A673 (cell line): ENCODE measurements at regions not wholly inside any gene's neighbourhood (a gene's known extent, or its start where the extent isn't known, plus 50 kb on each side); places are given as distances from the start of the nearest gene placed in this dataset.

Experiments
- BruUV-seq: library from RNA; stranded (reverse); fragments of 400-500 nt; replicated peaks from 2 replicates; lab custom pipeline; 2021; lab: Mats Ljungman, UMichigan
- CTCF ChIA-PET: fragments of 300-600 bp; sonication (Branson Sonifier 250); formaldehyde crosslinking; loops from one replicate; lab custom pipeline; 2022; ENCODE audit warnings: antibody characterized with exemption; lab: Charles Lee
- POLR2A ChIA-PET: fragments of 300-600 bp; sonication (Branson Sonifier 250); formaldehyde crosslinking; loops from one replicate; lab custom pipeline; 2022; ENCODE audit warnings: antibody characterized with exemption; ENCODE audit not compliant: low non-redundant PET; lab: Charles Lee
- DNase-seq: peaks from one replicate; pipeline ENCODE4 v3.0.0-alpha.2; 2015; ENCODE audit warnings: low spot score
- H3K27ac ChIP-seq: fragments of 200-600 bp; sonication (generic); 2 replicates; pipeline ENCODE4 v1.5.1; 2016; ENCODE audit warnings: mixed run types, low read depth, mild to moderate bottlenecking, mixed read lengths, antibody characterized with exemption, low read length; ENCODE audit not compliant: poor library complexity, severe bottlenecking
- H3K27me3 ChIP-seq: fragments of 200-600 bp; sonication (generic); replicated peaks from 2 replicates; pipeline ENCODE4 v1.6.1; 2017; ENCODE audit warnings: mixed run types, low read depth, mild to moderate bottlenecking, mixed read lengths, antibody characterized with exemption, low read length; ENCODE audit not compliant: insufficient read depth, poor library complexity
- H3K36me3 ChIP-seq: fragments of 200-600 bp; sonication (generic); 2 replicates; pipeline ENCODE4 v1.6.1; 2016; ENCODE audit warnings: mixed run types, mild to moderate bottlenecking, mixed read lengths, antibody characterized with exemption, low read length; ENCODE audit not compliant: insufficient read depth, poor library complexity, severe bottlenecking
- H3K4me1 ChIP-seq: fragments of 200-600 bp; sonication (generic); 2 replicates; pipeline ENCODE4 v1.6.1; 2017; ENCODE audit warnings: mixed run types, mild to moderate bottlenecking, mixed read lengths, antibody characterized with exemption, low read length; ENCODE audit not compliant: insufficient read depth, poor library complexity, severe bottlenecking
- H3K4me3 ChIP-seq: fragments of 200-600 bp; sonication (generic); 2 replicates; pipeline ENCODE4 v1.5.1; 2016; ENCODE audit warnings: low read depth, mixed run types, mild to moderate bottlenecking, mixed read lengths, low read length; ENCODE audit not compliant: poor library complexity, severe bottlenecking
- H3K9me3 ChIP-seq: fragments of 200-600 bp; sonication (generic); 2 replicates; pipeline ENCODE4 v1.6.1; 2016; ENCODE audit warnings: mixed run types, low read depth, mild to moderate bottlenecking, mixed read lengths, antibody characterized with exemption, low read length; ENCODE audit not compliant: poor library complexity, severe bottlenecking
- CTCF ChIP-seq: fragments of 300-800, 200-600 bp; sonication (generic); conservative IDR thresholded peaks from 2 replicates; pipeline ENCODE4 v1.5.1; 2017; ENCODE audit warnings: low read depth, mild to moderate bottlenecking, antibody characterized with exemption, low read length, moderate library complexity, mixed read lengths
- EZH2 ChIP-seq: fragments of 200-600 bp; sonication (generic); IDR thresholded peaks from 2 replicates; pipeline ENCODE4 v1.6.1; 2017; ENCODE audit warnings: borderline replicate concordance, low read depth, mild to moderate bottlenecking, mixed read lengths, antibody characterized with exemption, low read length; ENCODE audit not compliant: poor library complexity, severe bottlenecking
- intact Hi-C: fragments of 100-400 bp; cut with micrococcal nuclease; formaldehyde crosslinking; loops from one replicate; pipeline ENCODE4 v1.10.0; 2022; ENCODE audit not compliant: unreplicated experiment

- no TSS peak for BruUV-seq
- Histone ChIP-seq H3K27me3 (no peaks in the 10 kb centered on the region), H3K4me3 (no peak overlapping the region), H3K36me3 (no peaks in the 10 kb centered on the region), H3K4me1 (no peaks in the 10 kb centered on the region), H3K27ac (no peak overlapping the region), H3K9me3 (peaks cover 29% of the 10 kb centered on the region)
- intact Hi-C loops: no loop called here
- TF ChIP-seq EZH2 (no peak), CTCF (no peak)
- no peak for DNase-seq
- CTCF ChIA-PET: no interaction called here
- POLR2A ChIA-PET: no interaction called here
Measured at GRCh38 chr5:12109075-12109688, 204.9 kb upstream of the CTNND2 start.

- intact Hi-C loops: no loop called here
- BruUV-seq: no TSS peak
- H3K9me3 ChIP-seq: peaks cover 26% of the 10 kb centered on the region
- H3K4me3 ChIP-seq: no peak overlapping the region
- no peaks in the 10 kb centered on the region for H3K36me3 ChIP-seq
- no peak for DNase-seq
- CTCF ChIA-PET: no interaction called here
- no peaks in the 10 kb centered on the region for H3K27me3 ChIP-seq
- no peak overlapping the region for H3K27ac ChIP-seq
- POLR2A ChIA-PET: no interaction called here
- TF ChIP-seq CTCF (no peak), EZH2 (no peak)
- H3K4me1 ChIP-seq: no peaks in the 10 kb centered on the region
Measured at GRCh38 chr5:12102151-12102550, 197.9 kb upstream of the CTNND2 start.

- ChIA-PET POLR2A (no interaction called here), CTCF (no interaction called here)
- Histone ChIP-seq H3K4me1 (no peaks in the 10 kb centered on the region), H3K27me3 (no peaks in the 10 kb centered on the region), H3K36me3 (no peaks in the 10 kb centered on the region), H3K4me3 (no peak overlapping the region), H3K27ac (no peak overlapping the region), H3K9me3 (peaks cover 22% of the 10 kb centered on the region)
- TF ChIP-seq EZH2: no peak
- no peak for TF ChIP-seq CTCF
- intact Hi-C loops: no loop called here
- BruUV-seq: no TSS peak
- no peak for DNase-seq
Measured at GRCh38 chr5:12100542-12100941, 196.3 kb upstream of the CTNND2 start.
